ENCODE measurements at regions not wholly inside any gene's neighbourhood (a gene's known extent, or its start where the extent isn't known, plus 50 kb on each side); places are given as distances from the start of the nearest gene placed in this dataset.

GRCh38 chr2:193935114-193935513 is 1721.9 kb upstream of the SLC39A10 start (continued):
- no peak for TF ChIP-seq ZNF318 (CRISPR knock-in tag; IDR thresholded peaks at IDR 0.05)
- no peak for TF ChIP-seq THAP8 (CRISPR knock-in tag; IDR thresholded peaks at IDR 0.05; ENCODE audit: borderline replicate concordance)

- Histone ChIP-seq H2AFZ (ENCODE audit: low read length) (no peak overlapping the region), H3K9ac (ENCODE audit: insufficient read depth, low read depth, low read length) (no peak overlapping the region), H3K4me1 (ENCODE audit: insufficient read depth, low read length) (no peaks in the 10 kb centered on the region), H3K4me2 (ENCODE audit: low read depth, low read length) (no peak overlapping the region), H3K4me3 (replicated peaks in 1 of 3; ENCODE audit: insufficient read depth in 1 of 3, low read depth in 2 of 3, low read length in 3 of 3) (no peak overlapping the region), H3K79me2 (ENCODE audit: insufficient read depth, low read length) (no peaks in the 10 kb centered on the region), H3K27me3 (ENCODE audit: control insufficient read depth in 1 of 2, insufficient read depth in 2 of 2, low read length in 2 of 2) (no peaks in the 10 kb centered on the region), H4K20me1 (ENCODE audit: insufficient read depth, low read length) (no peaks in the 10 kb centered on the region), H3K36me3 (replicated peaks in 1 of 2; ENCODE audit: control insufficient read depth in 1 of 2, insufficient read depth in 2 of 2, low read length in 2 of 2) (no peaks in the 10 kb centered on the region), H3K27ac (ENCODE audit: extremely low read length, insufficient read depth, low read length) (no peak overlapping the region), H3K9me3 (ENCODE audit: low read length) (no peaks in the 10 kb centered on the region)
- no TSS peak for BruUV-seq (replicated peaks)
- intact Hi-C loops (cut with micrococcal nuclease; ENCODE audit: unreplicated experiment) (no loop called here), in situ Hi-C loops (cut with HindIII; ENCODE audit: extremely low pct_ligation_motif_present, low pct_unique_long_range_greater_than_20kb) (no loop called here)
- ChIA-PET POLR2A (no interaction called here), CTCF (ENCODE audit: low intra/inter-chr PET ratio, low total read pairs) (no interaction called here)
- DNase-seq (ENCODE audit: low spot score) (no peak), FAIRE-seq (no peak), ATAC-seq (no peak)
- TF ChIP-seq IKZF4 (CRISPR knock-in tag; IDR thresholded peaks at IDR 0.05; ENCODE audit: borderline replicate concordance, low read depth, not compliant biosample characterization) (no peak), ZNF777 (CRISPR knock-in tag; IDR thresholded peaks at IDR 0.05) (no peak), ZNF260 (CRISPR knock-in tag; IDR thresholded peaks at IDR 0.05; ENCODE audit: borderline replicate concordance, low read depth) (no peak), ZNF354B (CRISPR knock-in tag; IDR thresholded peaks at IDR 0.05) (no peak), FOXK2 (IDR thresholded peaks at IDR 0.05) (no peak), ZNF703 (CRISPR knock-in tag; IDR thresholded peaks at IDR 0.05; ENCODE audit: borderline replicate concordance) (no peak), DNMT1 (CRISPR knock-in tag; IDR thresholded peaks at IDR 0.05) (no peak), ZNF644 (CRISPR knock-in tag; IDR thresholded peaks at IDR 0.05; ENCODE audit: low read depth) (no peak), TFAP4 (IDR thresholded peaks at IDR 0.05; ENCODE audit: borderline replicate concordance, low read depth) (no peak), TEF (CRISPR knock-in tag; IDR thresholded peaks at IDR 0.05) (no peak), EZH2 (conservative IDR thresholded peaks at IDR 0.05; ENCODE audit: low read depth, low read length) (no peak), ZNF850 (CRISPR knock-in tag; conservative IDR thresholded peaks at IDR 0.05) (no peak)
- WGBS (ENCODE audit: low lambda C conversion rate) = 0% methylated on average over 1 of the region's 1 CpG
Measured at GRCh38 chr2:193929131-193929530, 1727.9 kb upstream of the SLC39A10 start.
